HFFc6 (cell line): ENCODE measurements at regions not wholly inside any gene's neighbourhood (a gene's known extent, or its start where the extent isn't known, plus 50 kb on each side); places are given as distances from the start of the nearest gene placed in this dataset.

ENCODE experiments used
- DNase-seq: peaks from one replicate; pipeline ENCODE4 v3.0.0-alpha.2; 2018
- H3K27ac Mint-ChIP-seq: 2 replicates; pipeline ENCODE4 v1.8.0; 2020; ENCODE audit warnings: mild to moderate bottlenecking, mixed read lengths
- H3K27me3 Mint-ChIP-seq: 2 replicates; pipeline ENCODE4 v1.8.0; 2021; ENCODE audit warnings: mild to moderate bottlenecking, moderate library complexity, mixed read lengths; ENCODE audit not compliant: insufficient read depth
- H3K36me3 Mint-ChIP-seq: 2 replicates; pipeline ENCODE4 v1.8.0; 2021; ENCODE audit warnings: low read depth, mixed read lengths
- H3K4me1 Mint-ChIP-seq: 2 replicates; pipeline ENCODE4 v1.8.0; 2020; ENCODE audit warnings: low read depth, mixed read lengths
- H3K4me3 Mint-ChIP-seq: 2 replicates; pipeline ENCODE4 v1.8.0; 2020; ENCODE audit warnings: mild to moderate bottlenecking, moderate library complexity, mixed read lengths
- H3K9me3 Mint-ChIP-seq: 2 replicates; pipeline ENCODE4 v1.8.0; 2020; ENCODE audit warnings: mild to moderate bottlenecking, mixed read lengths
- CTCF ChIP-seq: fragments of 200-600 bp; sonication (generic); IDR thresholded peaks from 2 replicates; pipeline ENCODE4 v1.5.0; 2021; ENCODE audit warnings: antibody characterized with exemption, mild to moderate bottlenecking

- Mint-ChIP-seq H3K9me3 (no peaks in the 10 kb centered on the region), H3K4me1 (peaks cover 6% of the 10 kb centered on the region), H3K27me3 (peaks cover 12% of the 10 kb centered on the region; the same call in 1 of the 2 replicates), H3K27ac (no peak overlapping the region), H3K36me3 (no peaks in the 10 kb centered on the region), H3K4me3 (no peak overlapping the region)
- TF ChIP-seq CTCF = no peak
- DNase-seq = no peak
Observed at GRCh38 chr10:22846294-22846693, 81.6 kb upstream of the ARMC3 start.

- H3K9me3 Mint-ChIP-seq = no peaks in the 10 kb centered on the region
- no peak for TF ChIP-seq CTCF
- H3K4me3 Mint-ChIP-seq = no peak overlapping the region
- no peaks in the 10 kb centered on the region for H3K36me3 Mint-ChIP-seq
- H3K4me1 Mint-ChIP-seq = peaks cover 9% of the 10 kb centered on the region
- no peak for DNase-seq
- peaks cover 6% of the 10 kb centered on the region; the same call in 1 of the 2 replicates for H3K27me3 Mint-ChIP-seq
- no peak overlapping the region for H3K27ac Mint-ChIP-seq
Observed at GRCh38 chr10:22839639-22840038, 88.2 kb upstream of the ARMC3 start.

GRCh38 chr10:22837771-22838170, 90.1 kb upstream of the ARMC3 start:
- H3K4me1 Mint-ChIP-seq = peaks cover 9% of the 10 kb centered on the region
- TF ChIP-seq CTCF = no peak
- H3K9me3 Mint-ChIP-seq = no peaks in the 10 kb centered on the region
- DNase-seq = no peak
- H3K4me3 Mint-ChIP-seq = no peak overlapping the region
- no peak overlapping the region for H3K27ac Mint-ChIP-seq
- H3K27me3 Mint-ChIP-seq = peaks cover 3% of the 10 kb centered on the region; the same call in 1 of the 2 replicates
- H3K36me3 Mint-ChIP-seq = no peaks in the 10 kb centered on the region

GRCh38 chr10:22837351-22837750, 90.5 kb upstream of the ARMC3 start:
- DNase-seq = no peak
- H3K4me3 Mint-ChIP-seq = no peak overlapping the region
- H3K9me3 Mint-ChIP-seq = no peaks in the 10 kb centered on the region
- H3K27me3 Mint-ChIP-seq = peaks cover 3% of the 10 kb centered on the region; the same call in 1 of the 2 replicates
- peaks cover 9% of the 10 kb centered on the region for H3K4me1 Mint-ChIP-seq
- no peaks in the 10 kb centered on the region for H3K36me3 Mint-ChIP-seq
- TF ChIP-seq CTCF = no peak
- no peak overlapping the region for H3K27ac Mint-ChIP-seq

GRCh38 chr10:22834471-22834870, 93.4 kb upstream of the ARMC3 start:
- no peak for TF ChIP-seq CTCF

GRCh38 chr10:22833781-22834180, 94.1 kb upstream of the ARMC3 start:
- Mint-ChIP-seq H3K27ac (no peak overlapping the region), H3K4me1 (peaks cover 15% of the 10 kb centered on the region), H3K27me3 (peaks cover 1% of the 10 kb centered on the region; the same call in 1 of the 2 replicates), H3K36me3 (no peaks in the 10 kb centered on the region), H3K9me3 (no peaks in the 10 kb centered on the region), H3K4me3 (no peak overlapping the region)
- TF ChIP-seq CTCF = no peak
- DNase-seq = no peak

More at GRCh38 chr10:22834471-22834870, 93.4 kb upstream of the ARMC3 start:
- Mint-ChIP-seq H3K36me3 (no peaks in the 10 kb centered on the region), H3K27me3 (peaks cover 3% of the 10 kb centered on the region; the same call in 1 of the 2 replicates), H3K9me3 (no peaks in the 10 kb centered on the region), H3K27ac (no peak overlapping the region), H3K4me3 (no peak overlapping the region), H3K4me1 (peaks cover 9% of the 10 kb centered on the region)
- DNase-seq = no peak
